Neural progenitor cell (in vitro differentiated cells): ENCODE measurements at regions not wholly inside any gene's neighbourhood (a gene's known extent, or its start where the extent isn't known, plus 50 kb on each side); places are given as distances from the start of the nearest gene placed in this dataset.

Source experiments
- EZH2 ChIP-seq: fragments of 200-600 bp; sonication (generic); IDR thresholded peaks from 2 replicates; pipeline ENCODE4 v1.6.1; 2017; ENCODE audit warnings: antibody characterized with exemption, mild to moderate bottlenecking, moderate library complexity
- EZH2phosphoT487 ChIP-seq: fragments of 200-600 bp; sonication (generic); IDR thresholded peaks from 2 replicates; pipeline ENCODE4 v1.6.1; 2017; ENCODE audit warnings: antibody characterized with exemption
- TF ChIP-seq, protein P1 (sequence below): fragments of 200-600 bp; sonication (generic); IDR thresholded peaks from 2 replicates; pipeline ENCODE4 v1.5.1; 2017; ENCODE audit warnings: antibody characterized with exemption, mild to moderate bottlenecking

GRCh38 chr6:67210450-67210849 is 1424.6 kb upstream of the ADGRB3 start:
- TF ChIP-seq, protein P1, sequence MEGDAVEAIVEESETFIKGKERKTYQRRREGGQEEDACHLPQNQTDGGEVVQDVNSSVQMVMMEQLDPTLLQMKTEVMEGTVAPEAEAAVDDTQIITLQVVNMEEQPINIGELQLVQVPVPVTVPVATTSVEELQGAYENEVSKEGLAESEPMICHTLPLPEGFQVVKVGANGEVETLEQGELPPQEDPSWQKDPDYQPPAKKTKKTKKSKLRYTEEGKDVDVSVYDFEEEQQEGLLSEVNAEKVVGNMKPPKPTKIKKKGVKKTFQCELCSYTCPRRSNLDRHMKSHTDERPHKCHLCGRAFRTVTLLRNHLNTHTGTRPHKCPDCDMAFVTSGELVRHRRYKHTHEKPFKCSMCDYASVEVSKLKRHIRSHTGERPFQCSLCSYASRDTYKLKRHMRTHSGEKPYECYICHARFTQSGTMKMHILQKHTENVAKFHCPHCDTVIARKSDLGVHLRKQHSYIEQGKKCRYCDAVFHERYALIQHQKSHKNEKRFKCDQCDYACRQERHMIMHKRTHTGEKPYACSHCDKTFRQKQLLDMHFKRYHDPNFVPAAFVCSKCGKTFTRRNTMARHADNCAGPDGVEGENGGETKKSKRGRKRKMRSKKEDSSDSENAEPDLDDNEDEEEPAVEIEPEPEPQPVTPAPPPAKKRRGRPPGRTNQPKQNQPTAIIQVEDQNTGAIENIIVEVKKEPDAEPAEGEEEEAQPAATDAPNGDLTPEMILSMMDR: no peak
- TF ChIP-seq EZH2phosphoT487 (no peak), EZH2 (no peak)
